Esophagus squamous epithelium (tissue), 4 donors: ENCODE measurements at regions not wholly inside any gene's neighbourhood (a gene's known extent, or its start where the extent isn't known, plus 50 kb on each side); places are given as distances from the start of the nearest gene placed in this dataset.

Source experiments
- POLR2A ChIP-seq, 4 donors: fragments of 450-650 bp; IDR thresholded peaks; one replicate each; pipeline ENCODE4 v1.6.1; 2017; ENCODE audit warnings: antibody characterized with exemption in 4 of 4, mild to moderate bottlenecking in 4 of 4, moderate library complexity in 3 of 4
- TF ChIP-seq, protein P1 (sequence below), 6 experiments: fragments of 450-650 bp in 4 of 6; fragments of 200-600 bp in 2 of 6; sonication (generic) in 2 of 6; IDR thresholded peaks; one replicate each; pipeline ENCODE4 v1.5.1; 2016 to 2019; ENCODE audit warnings: antibody characterized with exemption in 6 of 6, mild to moderate bottlenecking in 4 of 6, moderate library complexity in 4 of 6

GRCh38 chr21:38080888-38081287 is 164.6 kb upstream of the KCNJ6 start:
- TF ChIP-seq, protein P1, sequence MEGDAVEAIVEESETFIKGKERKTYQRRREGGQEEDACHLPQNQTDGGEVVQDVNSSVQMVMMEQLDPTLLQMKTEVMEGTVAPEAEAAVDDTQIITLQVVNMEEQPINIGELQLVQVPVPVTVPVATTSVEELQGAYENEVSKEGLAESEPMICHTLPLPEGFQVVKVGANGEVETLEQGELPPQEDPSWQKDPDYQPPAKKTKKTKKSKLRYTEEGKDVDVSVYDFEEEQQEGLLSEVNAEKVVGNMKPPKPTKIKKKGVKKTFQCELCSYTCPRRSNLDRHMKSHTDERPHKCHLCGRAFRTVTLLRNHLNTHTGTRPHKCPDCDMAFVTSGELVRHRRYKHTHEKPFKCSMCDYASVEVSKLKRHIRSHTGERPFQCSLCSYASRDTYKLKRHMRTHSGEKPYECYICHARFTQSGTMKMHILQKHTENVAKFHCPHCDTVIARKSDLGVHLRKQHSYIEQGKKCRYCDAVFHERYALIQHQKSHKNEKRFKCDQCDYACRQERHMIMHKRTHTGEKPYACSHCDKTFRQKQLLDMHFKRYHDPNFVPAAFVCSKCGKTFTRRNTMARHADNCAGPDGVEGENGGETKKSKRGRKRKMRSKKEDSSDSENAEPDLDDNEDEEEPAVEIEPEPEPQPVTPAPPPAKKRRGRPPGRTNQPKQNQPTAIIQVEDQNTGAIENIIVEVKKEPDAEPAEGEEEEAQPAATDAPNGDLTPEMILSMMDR (IDR thresholded peaks at IDR 0.05): no peak
- TF ChIP-seq POLR2A (IDR thresholded peaks at IDR 0.05): no peak
